ENCODE measurements at regions not wholly inside any gene's neighbourhood (a gene's known extent, or its start where the extent isn't known, plus 50 kb on each side); places are given as distances from the start of the nearest gene placed in this dataset.

DNA sequence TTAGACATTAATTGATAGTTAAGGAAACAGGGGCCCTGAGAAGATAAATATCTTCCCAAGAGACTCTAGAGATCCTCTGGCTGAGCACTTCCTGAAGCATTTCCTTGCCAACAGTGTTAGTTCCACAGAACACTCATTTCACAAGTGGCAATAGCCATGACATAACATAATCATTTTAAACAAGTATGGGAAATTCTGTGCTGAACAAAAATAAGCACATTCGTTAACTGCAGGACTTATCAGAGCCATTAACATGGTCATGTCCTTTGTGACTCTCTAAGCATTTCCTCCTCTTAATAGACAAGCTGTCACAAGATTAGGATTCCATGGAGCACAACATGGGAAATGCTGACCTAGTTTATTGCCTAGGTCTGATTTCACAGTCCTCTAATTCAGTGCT lies 184.9 kb downstream of the SNX18 start:
- CTCF ChIA-PET = no interaction called here

DNA sequence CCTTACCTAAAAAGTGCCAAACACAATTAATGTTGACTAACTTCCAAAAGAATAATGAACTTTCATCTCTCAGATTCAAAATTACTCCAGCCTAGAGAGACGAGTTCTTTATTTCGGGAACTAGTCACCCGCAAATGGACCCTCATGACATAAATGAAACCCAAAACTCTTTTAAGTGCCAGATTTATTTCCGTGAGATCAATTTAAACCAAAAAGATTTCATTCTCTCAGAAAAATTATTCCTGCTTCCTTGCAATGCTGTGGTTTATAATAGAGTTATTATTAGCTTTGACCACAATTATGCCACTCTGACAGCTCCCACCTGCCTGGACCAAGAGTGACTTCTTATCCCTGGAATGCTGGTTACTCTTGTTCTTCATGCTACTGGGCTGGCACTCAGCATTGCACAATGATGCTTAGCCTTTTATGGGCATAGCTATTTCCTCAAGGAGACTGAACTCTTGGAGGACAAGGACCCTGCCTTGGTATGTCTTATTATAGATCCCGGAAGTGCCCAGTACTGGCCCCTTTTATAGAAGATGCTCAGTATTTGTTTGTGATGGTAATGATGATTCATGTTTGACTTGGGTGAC lies 183.5 kb downstream of the SNX18 start:
- ChIA-PET POLR2A (no interaction called here), CTCF (no interaction called here)
- TF ChIP-seq, protein P1, sequence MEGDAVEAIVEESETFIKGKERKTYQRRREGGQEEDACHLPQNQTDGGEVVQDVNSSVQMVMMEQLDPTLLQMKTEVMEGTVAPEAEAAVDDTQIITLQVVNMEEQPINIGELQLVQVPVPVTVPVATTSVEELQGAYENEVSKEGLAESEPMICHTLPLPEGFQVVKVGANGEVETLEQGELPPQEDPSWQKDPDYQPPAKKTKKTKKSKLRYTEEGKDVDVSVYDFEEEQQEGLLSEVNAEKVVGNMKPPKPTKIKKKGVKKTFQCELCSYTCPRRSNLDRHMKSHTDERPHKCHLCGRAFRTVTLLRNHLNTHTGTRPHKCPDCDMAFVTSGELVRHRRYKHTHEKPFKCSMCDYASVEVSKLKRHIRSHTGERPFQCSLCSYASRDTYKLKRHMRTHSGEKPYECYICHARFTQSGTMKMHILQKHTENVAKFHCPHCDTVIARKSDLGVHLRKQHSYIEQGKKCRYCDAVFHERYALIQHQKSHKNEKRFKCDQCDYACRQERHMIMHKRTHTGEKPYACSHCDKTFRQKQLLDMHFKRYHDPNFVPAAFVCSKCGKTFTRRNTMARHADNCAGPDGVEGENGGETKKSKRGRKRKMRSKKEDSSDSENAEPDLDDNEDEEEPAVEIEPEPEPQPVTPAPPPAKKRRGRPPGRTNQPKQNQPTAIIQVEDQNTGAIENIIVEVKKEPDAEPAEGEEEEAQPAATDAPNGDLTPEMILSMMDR (IDR thresholded peaks at IDR 0.05; ENCODE audit: control extremely low read depth, extremely low read depth, low read depth, missing control alignments) = no peak
- no peak for DNase-seq (ENCODE audit: extremely low spot score)

More for the DNA sequence above, 184.9 kb downstream of the SNX18 start:
- DNase-seq (ENCODE audit: extremely low spot score) = no peak
- TF ChIP-seq, protein P1 (IDR thresholded peaks at IDR 0.05; ENCODE audit: control extremely low read depth, extremely low read depth, low read depth, missing control alignments) = no peak
- POLR2A ChIA-PET = no interaction called here

DNA sequence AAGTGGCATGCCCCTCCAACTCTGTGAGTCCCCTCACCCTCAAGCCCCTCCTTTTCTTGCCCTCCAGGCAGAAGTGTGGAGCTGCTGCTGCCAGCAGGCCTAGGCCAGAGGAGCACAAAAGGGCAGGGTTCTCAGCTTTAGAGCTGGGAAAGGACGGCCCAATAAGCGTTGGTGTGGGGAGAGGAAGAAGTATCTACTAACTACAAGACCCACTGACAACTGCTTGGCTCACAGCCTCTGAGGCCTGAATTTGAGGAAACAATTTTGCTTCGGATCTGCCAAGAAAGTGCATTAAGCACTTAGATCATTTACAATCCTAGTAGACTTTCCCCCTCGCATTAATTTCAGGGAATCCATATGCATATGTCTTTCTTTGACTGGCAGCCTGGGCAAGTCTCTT lies 179.4 kb downstream of the SNX18 start:
- ChIA-PET CTCF (interaction anchor here (1.0 to 1.8 kb wide), 2 partner anchors 10 to 44 kb away, joined by 3 to 6 read pairs; no protein-coding TSS in a partner anchor), POLR2A (no interaction called here)
- DNase-seq (ENCODE audit: extremely low spot score) = no peak

GRCh38 chr5:54696346-54696745 lies 178.8 kb downstream of the SNX18 start:
- ChIA-PET POLR2A (no interaction called here), CTCF (interaction anchor here (1.0 kb wide), 1 partner anchor 45 kb away, joined by 3 read pairs; no protein-coding TSS in a partner anchor)
- TF ChIP-seq, protein P1 (IDR thresholded peaks at IDR 0.05; ENCODE audit: control extremely low read depth, extremely low read depth, low read depth, missing control alignments) = no peak
- DNase-seq (ENCODE audit: extremely low spot score) = no peak

More for the DNA sequence above, 179.4 kb downstream of the SNX18 start:
- TF ChIP-seq, protein P1 (IDR thresholded peaks at IDR 0.05; ENCODE audit: control extremely low read depth, extremely low read depth, low read depth, missing control alignments) = no peak

DNA sequence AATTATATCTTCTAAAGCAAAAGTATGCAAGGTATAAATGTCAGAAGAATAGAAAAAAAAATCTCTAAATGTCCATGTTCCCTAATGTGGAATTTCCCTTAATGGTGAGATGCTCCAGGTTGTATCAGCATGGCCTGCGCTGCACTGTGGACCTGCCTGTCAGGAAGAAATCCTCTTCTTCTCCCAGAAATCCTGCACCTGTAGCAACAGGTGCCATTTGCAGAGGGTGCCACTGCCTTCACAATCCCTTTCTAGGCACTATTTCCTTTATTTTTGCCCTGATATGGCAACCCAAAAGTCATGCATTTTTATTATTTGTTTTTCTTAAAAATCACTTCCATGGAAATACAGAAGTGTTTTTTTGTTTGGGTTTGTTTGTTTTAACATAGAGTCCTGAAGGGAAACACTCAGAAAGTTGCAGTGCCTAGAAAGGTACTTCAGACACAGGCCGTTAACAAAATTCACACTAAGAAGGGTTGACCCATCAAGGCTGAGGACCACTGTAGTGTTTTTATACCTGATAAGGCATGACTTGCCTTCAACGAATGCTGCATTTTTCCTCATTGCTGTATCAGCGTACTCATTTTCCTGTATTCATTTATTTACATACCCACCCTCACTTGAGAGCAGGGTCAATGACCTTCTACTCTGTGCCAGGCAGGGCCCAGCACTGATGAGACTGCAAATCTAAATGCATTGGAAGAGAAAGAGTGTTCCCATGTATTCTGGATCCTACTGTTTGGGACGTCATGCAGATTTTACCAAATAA lies 177.8 kb downstream of the SNX18 start:
- TF ChIP-seq, protein P1 (IDR thresholded peaks at IDR 0.05; ENCODE audit: control extremely low read depth, extremely low read depth, low read depth, missing control alignments) = no peak
- ChIA-PET CTCF (no interaction called here), POLR2A (no interaction called here)
- no peak for DNase-seq (ENCODE audit: extremely low spot score)

GRCh38 chr5:54693936-54694657 lies 176.5 kb downstream of the SNX18 start:
- no peak for DNase-seq (ENCODE audit: extremely low spot score)
- TF ChIP-seq, protein P1 (IDR thresholded peaks at IDR 0.05; ENCODE audit: control extremely low read depth, extremely low read depth, low read depth, missing control alignments) = no peak
- ChIA-PET POLR2A (no interaction called here), CTCF (interaction anchor here (0.6 to 1.5 kb wide), 2 partner anchors 12 to 151 kb away, joined by 3 to 6 read pairs; no protein-coding TSS in a partner anchor)

Data from GM10248 (cell line).